NCI-H345 (cell line): ENCODE measurements at regions not wholly inside any gene's neighbourhood (a gene's known extent, or its start where the extent isn't known, plus 50 kb on each side); places are given as distances from the start of the nearest gene placed in this dataset.
"Not testable (repeated sequence)": the region's sequence is repeated elsewhere in the genome, so short reads cannot be mapped to it uniquely, and the experiment has no call there.

Experiments used
- DNase-seq: peaks from one replicate; lab custom pipeline; 2025; lab: John Stamatoyannopoulos, UW

- no peak for DNase-seq
Observed at GRCh38 chr20:53695797-53696527, 102.3 kb upstream of the ZNF217 start.

GRCh38 chr20:53693262-53693871 is 99.7 kb upstream of the ZNF217 start:
- DNase-seq = no peak

- DNase-seq = no peak
Observed at GRCh38 chr20:53692465-53693067, 98.9 kb upstream of the ZNF217 start.

- no peak for DNase-seq
Observed at GRCh38 chr20:53691811-53692192, 98.2 kb upstream of the ZNF217 start.

- DNase-seq = no peak
Observed at GRCh38 chr20:53691060-53691810, 97.6 kb upstream of the ZNF217 start.

- DNase-seq = no peak
Observed at GRCh38 chr20:53688085-53688484, 94.4 kb upstream of the ZNF217 start.

GRCh38 chr20:53685070-53685595 is 91.5 kb upstream of the ZNF217 start:
- no peak for DNase-seq

GRCh38 chr20:53683506-53683905 is 89.9 kb upstream of the ZNF217 start:
- no peak for DNase-seq

GRCh38 chr20:53681352-53682212 is 87.9 kb upstream of the ZNF217 start:
- no peak for DNase-seq

- no peak for DNase-seq
Observed at GRCh38 chr20:53679597-53680309, 86.1 kb upstream of the ZNF217 start.

- DNase-seq = no peak
Observed at GRCh38 chr20:53678990-53679596, 85.5 kb upstream of the ZNF217 start.

- no peak for DNase-seq
Observed at GRCh38 chr20:53678315-53678989, 84.8 kb upstream of the ZNF217 start.

GRCh38 chr20:53677447-53678314 is 84.0 kb upstream of the ZNF217 start:
- DNase-seq = no peak

- no peak for DNase-seq
Observed at GRCh38 chr20:53676987-53677386, 83.3 kb upstream of the ZNF217 start.

- DNase-seq = no peak
Observed at GRCh38 chr20:53676519-53676822, 82.8 kb upstream of the ZNF217 start.

- no peak for DNase-seq
Observed at GRCh38 chr20:53672484-53673129, 79.0 kb upstream of the ZNF217 start.

GRCh38 chr20:53671370-53671769 is 77.7 kb upstream of the ZNF217 start:
- DNase-seq = no peak

GRCh38 chr20:53669517-53670313 is 76.1 kb upstream of the ZNF217 start:
- not testable (repeated sequence) for DNase-seq
